H1 (cell line): ENCODE measurements at regions not wholly inside any gene's neighbourhood (a gene's known extent, or its start where the extent isn't known, plus 50 kb on each side); places are given as distances from the start of the nearest gene placed in this dataset.

Experiments used
- SAP30 ChIP-seq: fragments of 300-600 bp; sonication (generic); IDR thresholded peaks from 2 replicates; pipeline ENCODE4 v1.7.1; 2012; ENCODE audit warnings: low read length, moderate library complexity, mild to moderate bottlenecking, inconsistent platforms; ENCODE audit not compliant: insufficient read depth, insufficient replicate concordance

GRCh38 chr1:168963601-168964000 lies 142.9 kb upstream of the ATP1B1 start (continued):
- no peak for TF ChIP-seq SAP30
